NT2/D1 (cell line): ENCODE measurements at regions not wholly inside any gene's neighbourhood (a gene's known extent, or its start where the extent isn't known, plus 50 kb on each side); places are given as distances from the start of the nearest gene placed in this dataset.

Source experiments
- DNase-seq: peaks from one replicate; pipeline ENCODE4 v3.0.0-alpha.2; 2011; ENCODE audit warnings: low read depth, low spot score
- H3K27me3 ChIP-seq: 2 replicates; pipeline ENCODE4 v1.6.0; 2011; ENCODE audit warnings: mild to moderate bottlenecking; ENCODE audit not compliant: insufficient read length, insufficient read depth
- H3K36me3 ChIP-seq: 2 replicates; pipeline ENCODE4 v1.6.1; 2011; ENCODE audit warnings: mild to moderate bottlenecking, low read length, mixed read lengths; ENCODE audit not compliant: insufficient read depth, insufficient read length
- H3K4me1 ChIP-seq: 2 replicates; pipeline ENCODE4 v1.5.1; 2011; ENCODE audit not compliant: insufficient read depth, insufficient read length
- H3K4me3 ChIP-seq: 2 replicates; pipeline ENCODE4 v1.5.1; 2011; ENCODE audit warnings: low read depth; ENCODE audit not compliant: insufficient read length
- H3K9ac ChIP-seq: 2 replicates; pipeline ENCODE4 v1.6.0; 2011; ENCODE audit warnings: low read depth; ENCODE audit not compliant: insufficient read length
- H3K9me3 ChIP-seq: 2 replicates; pipeline ENCODE4 v1.5.1; 2011; ENCODE audit warnings: mild to moderate bottlenecking, low read length; ENCODE audit not compliant: insufficient read depth
- SUZ12 ChIP-seq: IDR thresholded peaks from 2 replicates; pipeline ENCODE4 v1.6.1; 2011; ENCODE audit not compliant: insufficient read length, insufficient read depth; ENCODE audit errors: extremely low read depth
- YY1 ChIP-seq: IDR thresholded peaks from 2 replicates; pipeline ENCODE4 v1.6.1; 2011; ENCODE audit not compliant: insufficient read length, insufficient read depth
- ZNF274 ChIP-seq: IDR thresholded peaks from 2 replicates; pipeline ENCODE4 v1.6.1; 2011; ENCODE audit warnings: mild to moderate bottlenecking, low read depth, low read length

- no peak overlapping the region for H3K9ac ChIP-seq
- no peaks in the 10 kb centered on the region for H3K4me1 ChIP-seq
- no peaks in the 10 kb centered on the region for H3K27me3 ChIP-seq
- H3K9me3 ChIP-seq: no peaks in the 10 kb centered on the region
- no peak for TF ChIP-seq ZNF274
- no peak for TF ChIP-seq SUZ12
- no peak for TF ChIP-seq YY1
- no peak overlapping the region for H3K4me3 ChIP-seq
- no peaks in the 10 kb centered on the region for H3K36me3 ChIP-seq
- DNase-seq: peak; percentile 56
Measured at GRCh38 chr1:185681034-185681633, 53.1 kb upstream of the HMCN1 start.

- no peaks in the 10 kb centered on the region for H3K9me3 ChIP-seq
- DNase-seq: no peak
- no peak for TF ChIP-seq YY1
- TF ChIP-seq SUZ12: no peak
- TF ChIP-seq ZNF274: no peak
- H3K9ac ChIP-seq: no peak overlapping the region
- H3K27me3 ChIP-seq: no peaks in the 10 kb centered on the region
- H3K36me3 ChIP-seq: no peaks in the 10 kb centered on the region
- no peaks in the 10 kb centered on the region for H3K4me1 ChIP-seq
- H3K4me3 ChIP-seq: no peak overlapping the region
Measured at GRCh38 chr1:185680453-185680852, 53.7 kb upstream of the HMCN1 start.

GRCh38 chr1:185679220-185679619 lies 55.0 kb upstream of the HMCN1 start:
- DNase-seq: no peak
- no peaks in the 10 kb centered on the region for H3K36me3 ChIP-seq
- no peaks in the 10 kb centered on the region for H3K27me3 ChIP-seq
- no peaks in the 10 kb centered on the region for H3K4me1 ChIP-seq
- TF ChIP-seq SUZ12 (no peak), YY1 (no peak), ZNF274 (no peak)
- no peak overlapping the region for H3K9ac ChIP-seq
- H3K4me3 ChIP-seq: no peak overlapping the region
- no peaks in the 10 kb centered on the region for H3K9me3 ChIP-seq

- Histone ChIP-seq H3K4me3 (no peak overlapping the region), H3K9ac (no peak overlapping the region), H3K9me3 (no peaks in the 10 kb centered on the region), H3K4me1 (no peaks in the 10 kb centered on the region), H3K36me3 (no peaks in the 10 kb centered on the region), H3K27me3 (no peaks in the 10 kb centered on the region)
- TF ChIP-seq YY1 (no peak), ZNF274 (no peak), SUZ12 (no peak)
- DNase-seq: no peak
Measured at GRCh38 chr1:185676969-185677368, 57.2 kb upstream of the HMCN1 start.

GRCh38 chr1:185674201-185674600 lies 60.0 kb upstream of the HMCN1 start:
- Histone ChIP-seq H3K9ac (no peak overlapping the region), H3K27me3 (no peaks in the 10 kb centered on the region), H3K9me3 (no peaks in the 10 kb centered on the region), H3K36me3 (no peaks in the 10 kb centered on the region), H3K4me1 (no peaks in the 10 kb centered on the region), H3K4me3 (no peak overlapping the region)
- DNase-seq: no peak
- TF ChIP-seq SUZ12 (no peak), ZNF274 (no peak), YY1 (no peak)

- no peak overlapping the region for H3K9ac ChIP-seq
- no peaks in the 10 kb centered on the region for H3K27me3 ChIP-seq
- no peak overlapping the region for H3K4me3 ChIP-seq
- H3K36me3 ChIP-seq: no peaks in the 10 kb centered on the region
- H3K9me3 ChIP-seq: no peaks in the 10 kb centered on the region
- TF ChIP-seq SUZ12: no peak
- no peak for TF ChIP-seq YY1
- TF ChIP-seq ZNF274: no peak
- DNase-seq: no peak
- no peaks in the 10 kb centered on the region for H3K4me1 ChIP-seq
Measured at GRCh38 chr1:185672719-185673360, 61.4 kb upstream of the HMCN1 start.

GRCh38 chr1:185670187-185670627 lies 64.0 kb upstream of the HMCN1 start:
- TF ChIP-seq YY1: no peak

GRCh38 chr1:185668013-185668412 lies 66.2 kb upstream of the HMCN1 start:
- H3K27me3 ChIP-seq: no peaks in the 10 kb centered on the region
- DNase-seq: no peak
- TF ChIP-seq YY1 (no peak), SUZ12 (no peak), ZNF274 (no peak)
- no peak overlapping the region for H3K4me3 ChIP-seq
- H3K36me3 ChIP-seq: no peaks in the 10 kb centered on the region
- H3K9ac ChIP-seq: no peak overlapping the region
- H3K9me3 ChIP-seq: no peaks in the 10 kb centered on the region
- no peaks in the 10 kb centered on the region for H3K4me1 ChIP-seq

More at GRCh38 chr1:185670187-185670627, 64.0 kb upstream of the HMCN1 start:
- H3K9me3 ChIP-seq: no peaks in the 10 kb centered on the region
- H3K4me1 ChIP-seq: no peaks in the 10 kb centered on the region
- H3K9ac ChIP-seq: no peak overlapping the region
- H3K27me3 ChIP-seq: no peaks in the 10 kb centered on the region
- peak; percentile 48 for DNase-seq
- no peaks in the 10 kb centered on the region for H3K36me3 ChIP-seq
- H3K4me3 ChIP-seq: no peak overlapping the region
